IMR-90 (cell line): ENCODE measurements at regions not wholly inside any gene's neighbourhood (a gene's known extent, or its start where the extent isn't known, plus 50 kb on each side); places are given as distances from the start of the nearest gene placed in this dataset.

Experiments
- ATAC-seq: fragments of 200-7000 bp; cut with Tn5 transposase; 2 replicates; pipeline ENCODE4 v1.9.1; 2020; ENCODE audit warnings: low read depth, mild to moderate bottlenecking, moderate library complexity
- BruUV-seq: library from RNA; stranded (reverse); fragments of 400-500 nt; replicated peaks from 2 replicates; lab custom pipeline; 2021; lab: Mats Ljungman, UMichigan
- CTCF ChIA-PET: fragments of 300-600 bp; formaldehyde crosslinking; extraction: SDS; loops from one replicate; lab custom pipeline; 2021; ENCODE audit warnings: antibody characterized with exemption; lab: Yijun Ruan, JAX
- POLR2A ChIA-PET: fragments of 300-600 bp; sonication (Branson Sonifier 250); formaldehyde crosslinking; loops from one replicate; lab custom pipeline; 2022; ENCODE audit warnings: antibody characterized with exemption; ENCODE audit not compliant: unreplicated experiment; lab: Charles Lee
- DNase-seq: peaks from one replicate; pipeline ENCODE4 v3.0.0; 2013
- H2AFZ ChIP-seq: replicated peaks from 2 replicates; pipeline ENCODE3; 2013; ENCODE audit warnings: low read length, mild to moderate bottlenecking; ENCODE audit not compliant: poor library complexity
- H2AK5ac ChIP-seq: 2 replicates; pipeline ENCODE4 v1.6.1; 2013; ENCODE audit warnings: low read depth, low read length, inconsistent platforms
- H2AK9ac ChIP-seq: replicated peaks from 2 replicates; pipeline ENCODE3; 2013; ENCODE audit warnings: mild to moderate bottlenecking, low read depth, low read length, moderate library complexity; ENCODE audit not compliant: poor library complexity
- H2BK120ac ChIP-seq: 2 replicates; pipeline ENCODE4 v1.6.1; 2013; ENCODE audit warnings: low read depth, low read length, inconsistent platforms
- H2BK15ac ChIP-seq: 3 replicates; pipeline ENCODE4 v1.6.1; 2013; ENCODE audit warnings: low read depth, low read length, inconsistent platforms
- H2BK20ac ChIP-seq: 2 replicates; pipeline ENCODE4 v1.6.1; 2013; ENCODE audit warnings: low read depth, mild to moderate bottlenecking, inconsistent platforms, low read length, moderate library complexity
- H2BK5ac ChIP-seq: 2 replicates; pipeline ENCODE4 v1.6.1; 2013; ENCODE audit warnings: mild to moderate bottlenecking, low read depth, low read length, inconsistent platforms; ENCODE audit not compliant: poor library complexity, severe bottlenecking
- H3K14ac ChIP-seq: replicated peaks from 2 replicates; pipeline ENCODE4 v1.6.1; 2013; ENCODE audit warnings: low read depth, low read length, inconsistent platforms
- H3K18ac ChIP-seq: 2 replicates; pipeline ENCODE4 v1.6.1; 2013; ENCODE audit warnings: low read depth, low read length, control low read depth
- H3K23ac ChIP-seq: 2 replicates; pipeline ENCODE4 v1.6.1; 2013; ENCODE audit warnings: low read depth, low read length, inconsistent platforms
- H3K27ac ChIP-seq: 2 replicates; pipeline ENCODE4 v1.5.1; 2013; ENCODE audit warnings: mild to moderate bottlenecking, control low read depth, low read length; ENCODE audit not compliant: insufficient read depth
- H3K27me3 ChIP-seq: 2 replicates; pipeline ENCODE4 v1.6.1; 2013; ENCODE audit warnings: low read length; ENCODE audit not compliant: control insufficient read depth, insufficient read depth
- H3K36me3 ChIP-seq: 2 replicates; pipeline ENCODE4 v1.6.1; 2013; ENCODE audit warnings: low read length, mixed read lengths; ENCODE audit not compliant: control insufficient read depth, insufficient read depth
- H3K4ac ChIP-seq: 2 replicates; pipeline ENCODE4 v1.6.1; 2013; ENCODE audit warnings: low read depth, low read length, inconsistent platforms
- H3K4me1 ChIP-seq: 2 replicates; pipeline ENCODE4 v1.6.1; 2013; ENCODE audit warnings: low read length, mixed read lengths; ENCODE audit not compliant: control insufficient read depth, insufficient read depth
- H3K4me2 ChIP-seq: 2 replicates; pipeline ENCODE4 v1.6.1; 2013; ENCODE audit warnings: low read depth, mild to moderate bottlenecking, control low read depth, low read length, moderate library complexity
- H3K4me3 ChIP-seq: 2 replicates; pipeline ENCODE4 v1.5.1; 2013; ENCODE audit warnings: low read depth, mild to moderate bottlenecking, control low read depth, low read length, moderate library complexity; ENCODE audit not compliant: insufficient read depth
- H3K56ac ChIP-seq: 2 replicates; pipeline ENCODE4 v1.6.1; 2013; ENCODE audit warnings: low read length, inconsistent platforms; ENCODE audit not compliant: insufficient read depth; ENCODE audit errors: extremely low read depth
- H3K79me1 ChIP-seq, 2 experiments: 2 replicates each; pipeline ENCODE4 v1.6.1; 2013; ENCODE audit warnings: low read length in 2 of 2, inconsistent platforms in 1 of 2, low read depth in 1 of 2
- H3K9ac ChIP-seq: 2 replicates; pipeline ENCODE4 v1.6.1; 2013; ENCODE audit warnings: low read depth, low read length, control low read depth
- H3K9me1 ChIP-seq: 2 replicates; pipeline ENCODE4 v1.6.1; 2013; ENCODE audit warnings: low read length, inconsistent platforms; ENCODE audit not compliant: insufficient read depth
- H3K9me3 ChIP-seq: 2 replicates; pipeline ENCODE4 v1.6.1; 2013; ENCODE audit warnings: low read length; ENCODE audit not compliant: control insufficient read depth, insufficient read depth
- H4K20me1 ChIP-seq: 2 replicates; pipeline ENCODE4 v1.6.1; 2013; ENCODE audit warnings: low read length, inconsistent platforms; ENCODE audit not compliant: insufficient read depth
- H4K5ac ChIP-seq: 2 replicates; pipeline ENCODE4 v1.6.1; 2013; ENCODE audit warnings: mild to moderate bottlenecking, low read depth, low read length, control low read depth
- H4K8ac ChIP-seq, 2 experiments: 2 replicates each; pipeline ENCODE4 v1.6.1; 2013; ENCODE audit warnings: low read depth in 2 of 2, low read length in 2 of 2, control low read depth in 1 of 2, inconsistent platforms in 1 of 2
- H4K91ac ChIP-seq: 2 replicates; pipeline ENCODE4 v1.6.1; 2013; ENCODE audit warnings: low read depth, low read length, inconsistent platforms; ENCODE audit not compliant: insufficient read depth
- BHLHE40 ChIP-seq: fragments of 150-350 bp; IDR thresholded peaks from 2 replicates; pipeline ENCODE4 v1.6.1; 2016; ENCODE audit warnings: mild to moderate bottlenecking, low read depth, low read length
- CEBPB ChIP-seq: IDR thresholded peaks from 2 replicates; pipeline ENCODE4 v1.6.1; 2012; ENCODE audit warnings: low read depth, low read length, improper control_type of control experiment
- RAD21 ChIP-seq: IDR thresholded peaks from 2 replicates; pipeline ENCODE4 v1.6.1; 2012; ENCODE audit warnings: low read length, improper control_type of control experiment
- WGBS, 2 experiments: methylation state at CpG; one replicate each; pipeline versions ENCODE4 v1.1.5 to v1.1.7; 2013; ENCODE audit warnings: missing lambda C conversion rate in 2 of 2; ENCODE audit not compliant: insufficient read length in 1 of 2; ENCODE audit errors: extremely low coverage in 2 of 2; 5-methylcytosine and 5-hydroxymethylcytosine counted together
- dilution Hi-C: fragments of 300-500 bp; cut with HindIII; formaldehyde crosslinking; loops from one replicate; pipeline ENCODE4 v1.14.3; 2018; ENCODE audit warnings: low sequenced_read_pairs; ENCODE audit not compliant: unreplicated experiment
- in situ Hi-C: fragments of 300-500 bp; cut with MboI; formaldehyde crosslinking; loops from 3 replicates; pipeline ENCODE4 v1.14.3; 2019; ENCODE audit warnings: low sequenced_read_pairs, inconsistent platforms, mixed read lengths
- intact Hi-C: fragments of 100-400 bp; cut with micrococcal nuclease; formaldehyde crosslinking; loops from 2 replicates; pipeline ENCODE4 v1.10.0; 2022

DNA sequence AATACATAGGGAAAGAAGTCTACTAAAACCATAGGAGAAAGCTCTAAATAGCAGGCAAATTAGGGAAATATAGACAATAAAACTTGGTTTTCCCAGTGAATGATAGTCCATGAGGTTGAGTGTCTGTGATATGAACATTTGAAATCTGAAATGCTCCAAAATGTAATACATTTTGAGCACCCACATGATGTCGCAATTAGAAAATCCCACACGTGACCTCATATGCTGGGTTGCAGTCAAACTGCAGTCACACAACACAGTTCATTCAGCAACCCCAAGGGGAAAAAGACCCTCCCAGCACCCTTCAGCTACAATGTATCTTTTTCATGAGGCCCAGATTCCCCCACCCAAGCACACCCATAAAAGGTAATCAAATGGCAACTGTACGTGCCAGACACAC is 155.6 kb downstream of the BTC start:
- Histone ChIP-seq H2AFZ (no peak overlapping the region), H3K9me1 (no peaks in the 10 kb centered on the region), H2BK5ac (no peak overlapping the region), H3K79me1 (no peaks in the 10 kb centered on the region), H2BK20ac (peak overlapping the region; percentile 74), H2BK120ac (peak overlapping the region; percentile 89), H2AK9ac (no peak overlapping the region), H3K9me3 (no peaks in the 10 kb centered on the region), H3K36me3 (no peaks in the 10 kb centered on the region), H4K20me1 (no peaks in the 10 kb centered on the region; the same call in 1 of the 2 replicates), H3K18ac (peak overlapping the region; percentile 85), H4K91ac (peak overlapping the region; percentile 84; the same call in 1 of the 2 replicates), H3K4me1 (peaks cover 9% of the 10 kb centered on the region), H3K27me3 (no peaks in the 10 kb centered on the region; the same call in 1 of the 2 replicates), H3K4ac (peak overlapping the region; percentile 80), H3K4me3 (no peak overlapping the region), H2BK15ac (peak overlapping the region; percentile 73), H4K5ac (peak overlapping the region; percentile 91), H4K8ac (peak overlapping the region in 1 of 2 experiments; percentile 55; a peak in 1 of 4 replicates), H3K23ac (peak overlapping the region; percentile 48; the same call in 1 of the 2 replicates), H3K4me2 (no peak overlapping the region), H3K56ac (no peak overlapping the region), H3K14ac (peak overlapping the region; percentile 45; the same call in 1 of the 2 replicates), H3K9ac (no peak overlapping the region), H3K27ac (no peak overlapping the region), H2AK5ac (peak overlapping the region; percentile 81; the same call in 1 of the 2 replicates)
- in situ Hi-C loops (loop anchor here (25.0 kb wide), 1 partner anchor 926 kb away; no protein-coding TSS in a partner anchor), dilution Hi-C loops (no loop called here), intact Hi-C loops (no loop called here)
- DNase-seq (no peak), ATAC-seq (no peak)
- TF ChIP-seq RAD21: no peak
- no peak for TF ChIP-seq BHLHE40
- peak; percentile 82 for TF ChIP-seq CEBPB
- BruUV-seq: no TSS peak
- ChIA-PET POLR2A (no interaction called here), CTCF (interaction anchor here (0.6 to 1.1 kb wide), 2 partner anchors 15 to 261 kb away, joined by 3 to 10 read pairs; no protein-coding TSS in a partner anchor)
- 100% methylated on average over 2 of the region's 3 CpGs; no CpG with 5 or more reads in 1 of the 2 experiments for WGBS, 2 experiments
